IMR-90 (cell line): ENCODE measurements at regions not wholly inside any gene's neighbourhood (a gene's known extent, or its start where the extent isn't known, plus 50 kb on each side); places are given as distances from the start of the nearest gene placed in this dataset.

Experiments
- ATAC-seq: fragments of 200-7000 bp; cut with Tn5 transposase; 2 replicates; pipeline ENCODE4 v1.9.1; 2020; ENCODE audit warnings: low read depth, mild to moderate bottlenecking, moderate library complexity
- BruUV-seq: library from RNA; stranded (reverse); fragments of 400-500 nt; replicated peaks from 2 replicates; lab custom pipeline; 2021; lab: Mats Ljungman, UMichigan
- CTCF ChIA-PET: fragments of 300-600 bp; formaldehyde crosslinking; extraction: SDS; loops from one replicate; lab custom pipeline; 2021; ENCODE audit warnings: antibody characterized with exemption; lab: Yijun Ruan, JAX
- POLR2A ChIA-PET: fragments of 300-600 bp; sonication (Branson Sonifier 250); formaldehyde crosslinking; loops from one replicate; lab custom pipeline; 2022; ENCODE audit warnings: antibody characterized with exemption; ENCODE audit not compliant: unreplicated experiment; lab: Charles Lee
- DNase-seq: peaks from one replicate; pipeline ENCODE4 v3.0.0; 2013
- H2AFZ ChIP-seq: replicated peaks from 2 replicates; pipeline ENCODE3; 2013; ENCODE audit warnings: low read length, mild to moderate bottlenecking; ENCODE audit not compliant: poor library complexity
- H2AK5ac ChIP-seq: 2 replicates; pipeline ENCODE4 v1.6.1; 2013; ENCODE audit warnings: low read depth, low read length, inconsistent platforms
- H2AK9ac ChIP-seq: replicated peaks from 2 replicates; pipeline ENCODE3; 2013; ENCODE audit warnings: mild to moderate bottlenecking, low read depth, low read length, moderate library complexity; ENCODE audit not compliant: poor library complexity
- H2BK120ac ChIP-seq: 2 replicates; pipeline ENCODE4 v1.6.1; 2013; ENCODE audit warnings: low read depth, low read length, inconsistent platforms
- H2BK15ac ChIP-seq: 3 replicates; pipeline ENCODE4 v1.6.1; 2013; ENCODE audit warnings: low read depth, low read length, inconsistent platforms
- H2BK20ac ChIP-seq: 2 replicates; pipeline ENCODE4 v1.6.1; 2013; ENCODE audit warnings: low read depth, mild to moderate bottlenecking, inconsistent platforms, low read length, moderate library complexity
- H2BK5ac ChIP-seq: 2 replicates; pipeline ENCODE4 v1.6.1; 2013; ENCODE audit warnings: mild to moderate bottlenecking, low read depth, low read length, inconsistent platforms; ENCODE audit not compliant: poor library complexity, severe bottlenecking
- H3K14ac ChIP-seq: replicated peaks from 2 replicates; pipeline ENCODE4 v1.6.1; 2013; ENCODE audit warnings: low read depth, low read length, inconsistent platforms
- H3K18ac ChIP-seq: 2 replicates; pipeline ENCODE4 v1.6.1; 2013; ENCODE audit warnings: low read depth, low read length, control low read depth
- H3K23ac ChIP-seq: 2 replicates; pipeline ENCODE4 v1.6.1; 2013; ENCODE audit warnings: low read depth, low read length, inconsistent platforms
- H3K27ac ChIP-seq: 2 replicates; pipeline ENCODE4 v1.5.1; 2013; ENCODE audit warnings: mild to moderate bottlenecking, control low read depth, low read length; ENCODE audit not compliant: insufficient read depth
- H3K27me3 ChIP-seq: 2 replicates; pipeline ENCODE4 v1.6.1; 2013; ENCODE audit warnings: low read length; ENCODE audit not compliant: control insufficient read depth, insufficient read depth
- H3K36me3 ChIP-seq: 2 replicates; pipeline ENCODE4 v1.6.1; 2013; ENCODE audit warnings: low read length, mixed read lengths; ENCODE audit not compliant: control insufficient read depth, insufficient read depth
- H3K4ac ChIP-seq: 2 replicates; pipeline ENCODE4 v1.6.1; 2013; ENCODE audit warnings: low read depth, low read length, inconsistent platforms
- H3K4me1 ChIP-seq: 2 replicates; pipeline ENCODE4 v1.6.1; 2013; ENCODE audit warnings: low read length, mixed read lengths; ENCODE audit not compliant: control insufficient read depth, insufficient read depth
- H3K4me2 ChIP-seq: 2 replicates; pipeline ENCODE4 v1.6.1; 2013; ENCODE audit warnings: low read depth, mild to moderate bottlenecking, control low read depth, low read length, moderate library complexity
- H3K4me3 ChIP-seq: 2 replicates; pipeline ENCODE4 v1.5.1; 2013; ENCODE audit warnings: low read depth, mild to moderate bottlenecking, control low read depth, low read length, moderate library complexity; ENCODE audit not compliant: insufficient read depth
- H3K56ac ChIP-seq: 2 replicates; pipeline ENCODE4 v1.6.1; 2013; ENCODE audit warnings: low read length, inconsistent platforms; ENCODE audit not compliant: insufficient read depth; ENCODE audit errors: extremely low read depth
- H3K79me1 ChIP-seq, 2 experiments: 2 replicates each; pipeline ENCODE4 v1.6.1; 2013; ENCODE audit warnings: low read length in 2 of 2, inconsistent platforms in 1 of 2, low read depth in 1 of 2
- H3K9ac ChIP-seq: 2 replicates; pipeline ENCODE4 v1.6.1; 2013; ENCODE audit warnings: low read depth, low read length, control low read depth
- H3K9me1 ChIP-seq: 2 replicates; pipeline ENCODE4 v1.6.1; 2013; ENCODE audit warnings: low read length, inconsistent platforms; ENCODE audit not compliant: insufficient read depth
- H3K9me3 ChIP-seq: 2 replicates; pipeline ENCODE4 v1.6.1; 2013; ENCODE audit warnings: low read length; ENCODE audit not compliant: control insufficient read depth, insufficient read depth
- H4K20me1 ChIP-seq: 2 replicates; pipeline ENCODE4 v1.6.1; 2013; ENCODE audit warnings: low read length, inconsistent platforms; ENCODE audit not compliant: insufficient read depth
- H4K5ac ChIP-seq: 2 replicates; pipeline ENCODE4 v1.6.1; 2013; ENCODE audit warnings: mild to moderate bottlenecking, low read depth, low read length, control low read depth
- H4K8ac ChIP-seq, 2 experiments: 2 replicates each; pipeline ENCODE4 v1.6.1; 2013; ENCODE audit warnings: low read depth in 2 of 2, low read length in 2 of 2, control low read depth in 1 of 2, inconsistent platforms in 1 of 2
- H4K91ac ChIP-seq: 2 replicates; pipeline ENCODE4 v1.6.1; 2013; ENCODE audit warnings: low read depth, low read length, inconsistent platforms; ENCODE audit not compliant: insufficient read depth
- BHLHE40 ChIP-seq: fragments of 150-350 bp; IDR thresholded peaks from 2 replicates; pipeline ENCODE4 v1.6.1; 2016; ENCODE audit warnings: mild to moderate bottlenecking, low read depth, low read length
- CEBPB ChIP-seq: IDR thresholded peaks from 2 replicates; pipeline ENCODE4 v1.6.1; 2012; ENCODE audit warnings: low read depth, low read length, improper control_type of control experiment
- CHD1 ChIP-seq: IDR thresholded peaks from 2 replicates; pipeline ENCODE4 v1.6.1; 2012; ENCODE audit warnings: low read depth, low read length, improper control_type of control experiment
- MXI1 ChIP-seq: IDR thresholded peaks from 2 replicates; pipeline ENCODE4 v1.6.1; 2012; ENCODE audit warnings: low read depth, mild to moderate bottlenecking, low read length, moderate library complexity, borderline replicate concordance
- NFE2L2 ChIP-seq: fragments of 150-350 bp; IDR thresholded peaks from 2 replicates; pipeline ENCODE4 v1.6.1; 2016; ENCODE audit warnings: low read depth, mild to moderate bottlenecking, low read length
- RFX5 ChIP-seq: IDR thresholded peaks from 2 replicates; pipeline ENCODE4 v1.8.0; 2012; ENCODE audit warnings: low read depth, mild to moderate bottlenecking, low read length, moderate library complexity
- USF2 ChIP-seq: fragments of 150-350 bp; IDR thresholded peaks from 2 replicates; pipeline ENCODE4 v1.6.1; 2017; ENCODE audit warnings: mild to moderate bottlenecking, antibody characterized with exemption, low read length, low read depth
- whole genome bisulfite sequencing, 2 experiments: methylation state at CpG; one replicate each; pipeline versions ENCODE4 v1.1.5 to v1.1.7; 2013; ENCODE audit warnings: missing lambda C conversion rate in 2 of 2; ENCODE audit not compliant: insufficient read length in 1 of 2; ENCODE audit errors: extremely low coverage in 2 of 2; 5-methylcytosine and 5-hydroxymethylcytosine counted together
- dilution Hi-C: fragments of 300-500 bp; cut with HindIII; formaldehyde crosslinking; loops from one replicate; pipeline ENCODE4 v1.14.3; 2018; ENCODE audit warnings: low sequenced_read_pairs; ENCODE audit not compliant: unreplicated experiment
- in situ Hi-C: fragments of 300-500 bp; cut with MboI; formaldehyde crosslinking; loops from 3 replicates; pipeline ENCODE4 v1.14.3; 2019; ENCODE audit warnings: low sequenced_read_pairs, inconsistent platforms, mixed read lengths
- intact Hi-C: fragments of 100-400 bp; cut with micrococcal nuclease; formaldehyde crosslinking; loops from 2 replicates; pipeline ENCODE4 v1.10.0; 2022

DNA sequence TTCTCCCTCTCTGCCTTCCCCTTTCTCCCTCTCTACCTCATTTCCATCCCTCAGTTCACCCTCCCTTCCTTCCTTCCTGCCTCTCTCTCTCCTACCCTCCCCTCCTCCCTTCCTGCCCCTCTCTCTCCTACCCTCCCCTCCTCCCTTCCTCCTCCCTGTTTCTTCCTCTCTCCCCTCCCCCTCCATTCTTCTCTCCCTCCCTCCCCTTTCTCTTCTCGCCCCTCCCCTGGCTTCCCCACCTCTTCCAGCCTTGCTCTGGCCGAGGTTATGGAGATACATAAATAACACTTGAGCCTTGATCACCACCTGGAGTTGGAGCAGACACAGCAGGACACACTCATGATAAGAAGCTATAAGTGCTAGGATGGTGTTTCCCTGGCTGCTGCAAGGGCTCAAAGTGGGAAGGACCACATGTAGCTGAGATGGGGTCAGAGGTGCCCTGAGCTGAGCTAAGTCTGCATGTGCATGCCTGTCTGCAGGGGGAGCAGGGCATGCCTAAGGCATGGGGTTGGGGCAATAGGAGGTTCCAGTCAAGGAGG is 326.1 kb upstream of the HS6ST1 start:
- no peak overlapping the region for H3K27ac ChIP-seq
- no peaks in the 10 kb centered on the region for H3K79me1 ChIP-seq
- intact Hi-C loops (no loop called here), dilution Hi-C loops (no loop called here), in situ Hi-C loops (no loop called here)
- WGBS, 2 experiments, result no CpG with 5 or more reads among the region's 2 CpGs
- no peak overlapping the region for H3K4ac ChIP-seq
- H4K5ac ChIP-seq, result no peak overlapping the region
- H2BK5ac ChIP-seq, result no peak overlapping the region
- peaks cover 3% of the 10 kb centered on the region; the same call in 1 of the 2 replicates for H3K9me1 ChIP-seq
- ATAC-seq (0 out of 2 replicates have a peak, but pooled peaks have one; percentile 29), DNase-seq (no peak)
- H4K20me1 ChIP-seq, result no peaks in the 10 kb centered on the region
- peaks cover 31% of the 10 kb centered on the region for H3K27me3 ChIP-seq
- no peak overlapping the region for H2BK20ac ChIP-seq
- no peak overlapping the region for H2AK5ac ChIP-seq
- no peak overlapping the region for H4K8ac ChIP-seq
- H3K9ac ChIP-seq, result no peak overlapping the region
- H3K4me2 ChIP-seq, result no peak overlapping the region
- H3K14ac ChIP-seq, result no peak overlapping the region
- ChIA-PET POLR2A (no interaction called here), CTCF (no interaction called here)
- no peak overlapping the region for H2AFZ ChIP-seq
- no peak overlapping the region for H3K56ac ChIP-seq
- H3K36me3 ChIP-seq, result no peaks in the 10 kb centered on the region
- TF ChIP-seq RFX5 (no peak), USF2 (no peak), CHD1 (no peak), NFE2L2 (no peak), MXI1 (no peak), BHLHE40 (no peak), CEBPB (no peak)
- H4K91ac ChIP-seq, result no peak overlapping the region
- H3K9me3 ChIP-seq, result no peaks in the 10 kb centered on the region
- BruUV-seq, result no TSS peak
- no peak overlapping the region for H2AK9ac ChIP-seq
- no peak overlapping the region for H2BK120ac ChIP-seq
- no peak overlapping the region for H3K4me3 ChIP-seq
- H3K4me1 ChIP-seq, result no peaks in the 10 kb centered on the region; the same call in none of the 2 replicates
- H2BK15ac ChIP-seq, result no peak overlapping the region
- no peak overlapping the region for H3K18ac ChIP-seq
- no peak overlapping the region for H3K23ac ChIP-seq
